ENCODE measurements at regions not wholly inside any gene's neighbourhood (a gene's known extent, or its start where the extent isn't known, plus 50 kb on each side); places are given as distances from the start of the nearest gene placed in this dataset.

DNA sequence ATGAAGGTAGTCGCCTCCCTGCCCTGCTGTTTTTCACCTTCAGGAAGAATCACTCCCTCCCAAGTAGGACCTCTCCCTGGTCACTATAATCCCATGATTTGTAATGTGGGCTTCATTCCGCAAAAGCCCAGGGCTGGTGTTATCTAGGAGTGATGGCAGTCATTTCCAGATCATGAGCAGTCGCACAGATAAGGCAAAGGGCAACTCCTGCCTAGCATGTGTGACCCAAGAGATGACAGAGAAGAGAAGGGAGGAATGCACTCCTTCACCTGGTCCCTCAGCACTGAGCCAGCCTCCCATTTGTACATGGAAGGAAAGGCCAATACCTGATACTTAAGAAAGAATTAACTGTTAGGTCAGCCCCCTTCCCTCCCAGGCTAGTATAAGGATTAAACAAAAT lies 102.9 kb downstream of the RPL27A start:
- TF ChIP-seq, protein P1, sequence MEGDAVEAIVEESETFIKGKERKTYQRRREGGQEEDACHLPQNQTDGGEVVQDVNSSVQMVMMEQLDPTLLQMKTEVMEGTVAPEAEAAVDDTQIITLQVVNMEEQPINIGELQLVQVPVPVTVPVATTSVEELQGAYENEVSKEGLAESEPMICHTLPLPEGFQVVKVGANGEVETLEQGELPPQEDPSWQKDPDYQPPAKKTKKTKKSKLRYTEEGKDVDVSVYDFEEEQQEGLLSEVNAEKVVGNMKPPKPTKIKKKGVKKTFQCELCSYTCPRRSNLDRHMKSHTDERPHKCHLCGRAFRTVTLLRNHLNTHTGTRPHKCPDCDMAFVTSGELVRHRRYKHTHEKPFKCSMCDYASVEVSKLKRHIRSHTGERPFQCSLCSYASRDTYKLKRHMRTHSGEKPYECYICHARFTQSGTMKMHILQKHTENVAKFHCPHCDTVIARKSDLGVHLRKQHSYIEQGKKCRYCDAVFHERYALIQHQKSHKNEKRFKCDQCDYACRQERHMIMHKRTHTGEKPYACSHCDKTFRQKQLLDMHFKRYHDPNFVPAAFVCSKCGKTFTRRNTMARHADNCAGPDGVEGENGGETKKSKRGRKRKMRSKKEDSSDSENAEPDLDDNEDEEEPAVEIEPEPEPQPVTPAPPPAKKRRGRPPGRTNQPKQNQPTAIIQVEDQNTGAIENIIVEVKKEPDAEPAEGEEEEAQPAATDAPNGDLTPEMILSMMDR (IDR thresholded peaks at IDR 0.05): no peak
- TF ChIP-seq POLR2A (IDR thresholded peaks at IDR 0.05): no peak
- no peak for TF ChIP-seq EP300 (IDR thresholded peaks at IDR 0.05)

All from sigmoid colon (tissue), 4 donors.